Stimulated activated CD4-positive, alpha-beta T cell treated with anti-CD3 and anti-CD28 coated beads, TNF-alpha, amount 100 ng/mL, for 48 hours (primary cell): ENCODE measurements at regions not wholly inside any gene's neighbourhood (a gene's known extent, or its start where the extent isn't known, plus 50 kb on each side); places are given as distances from the start of the nearest gene placed in this dataset.

Experiments used
- DNase-seq, 3 donors: peaks; one replicate each; pipeline ENCODE4 v3.0.0-alpha.2; 2020; ENCODE audit warnings: low read depth in 3 of 3

DNA sequence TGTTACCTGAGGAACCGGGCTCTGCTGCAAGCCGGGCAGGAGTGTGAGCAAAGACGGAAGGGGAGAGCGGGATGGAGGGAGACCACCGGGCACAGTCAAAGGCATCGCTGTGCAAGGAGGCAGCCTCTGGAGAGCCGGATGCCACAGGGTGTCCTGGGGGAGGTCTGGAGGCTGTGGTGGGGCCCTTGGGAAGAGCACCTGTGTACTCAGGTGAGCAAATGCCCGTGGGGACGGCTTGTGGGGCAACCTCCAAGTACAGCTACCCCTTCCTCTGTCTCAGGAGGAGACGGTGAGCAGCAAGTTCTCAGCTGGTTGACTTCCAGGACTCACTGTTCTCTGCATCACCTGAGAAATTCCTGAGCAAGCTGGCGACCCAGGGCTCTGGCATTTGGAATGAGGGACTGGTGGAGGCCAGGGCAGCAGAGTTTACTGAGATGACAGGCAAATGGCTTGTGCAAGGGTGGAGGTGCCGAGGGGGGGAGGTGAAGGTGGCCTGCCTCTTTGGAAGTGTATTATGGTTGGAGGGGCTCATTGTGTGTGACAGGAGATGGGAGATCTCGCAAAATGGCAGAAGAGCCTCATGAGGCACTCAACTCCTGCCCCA lies 345.2 kb upstream of the SHH start:
- no peak for DNase-seq

DNA sequence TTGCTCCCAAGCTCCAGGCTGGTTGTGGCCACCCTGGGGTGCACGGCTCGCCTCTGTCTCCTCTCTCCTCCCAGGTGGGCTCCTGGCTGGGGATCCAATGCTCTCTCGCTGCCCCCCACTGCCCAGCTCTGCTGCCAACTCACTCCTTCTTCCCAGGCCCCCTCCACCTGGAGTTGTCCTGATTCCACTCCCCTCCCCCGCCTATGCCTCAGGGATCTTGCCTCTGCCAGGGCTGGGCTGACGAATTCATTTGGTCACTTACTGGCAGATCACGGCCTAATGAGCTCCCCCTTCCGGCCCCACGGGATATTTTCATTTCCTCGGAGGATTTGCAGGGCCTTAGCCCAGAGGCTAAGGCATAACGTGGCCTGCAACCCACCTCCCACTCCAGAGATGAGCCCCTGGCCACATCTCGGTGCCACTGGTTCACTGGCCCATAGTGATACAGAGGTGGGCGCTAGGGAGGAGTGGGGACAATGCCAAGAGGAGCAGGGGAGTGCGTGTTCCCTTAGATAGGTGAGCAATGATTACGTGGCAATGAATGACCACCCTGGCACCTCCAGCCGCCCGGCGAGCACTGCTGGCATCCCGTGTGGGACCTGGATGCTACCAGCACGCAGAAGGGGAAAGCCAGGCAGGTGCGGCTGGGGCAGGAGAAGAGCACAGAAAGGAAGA lies 344.6 kb upstream of the SHH start:
- DNase-seq: no peak

DNA sequence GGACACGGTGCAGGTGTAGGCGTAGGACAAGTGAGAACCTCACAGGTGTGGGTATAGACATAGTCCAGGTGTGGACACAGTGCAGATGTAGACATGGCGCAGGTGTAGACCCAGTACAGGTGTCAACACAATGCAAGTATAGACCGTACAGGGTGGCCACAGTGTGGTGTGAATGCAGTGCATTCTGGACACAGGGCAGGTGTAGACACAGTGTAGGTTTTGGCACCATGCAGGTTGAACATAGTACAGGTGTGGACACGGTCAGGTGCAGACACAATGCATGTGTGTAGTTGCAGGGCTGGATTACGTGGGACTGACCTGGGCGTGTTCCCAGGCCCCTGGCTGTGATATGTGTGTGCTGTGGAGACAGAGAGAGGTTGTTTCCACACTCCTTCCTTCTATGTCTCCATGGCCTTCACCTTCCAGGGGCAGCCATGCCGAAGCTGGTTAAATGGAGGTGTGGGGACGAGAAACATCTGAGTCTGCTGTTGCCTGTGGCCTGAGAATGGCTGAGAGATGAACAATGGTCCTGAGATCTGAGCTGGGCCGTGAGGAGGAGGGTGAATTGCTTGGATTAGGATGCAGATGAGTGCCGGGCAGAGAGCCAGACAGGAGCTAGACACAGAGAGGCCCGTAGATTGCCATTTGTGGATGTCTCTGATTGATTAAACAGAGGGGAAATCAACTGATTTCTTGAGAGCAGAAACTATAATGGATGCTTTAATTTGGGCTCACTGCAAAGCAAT lies 343.9 kb upstream of the SHH start:
- DNase-seq: no peak

DNA sequence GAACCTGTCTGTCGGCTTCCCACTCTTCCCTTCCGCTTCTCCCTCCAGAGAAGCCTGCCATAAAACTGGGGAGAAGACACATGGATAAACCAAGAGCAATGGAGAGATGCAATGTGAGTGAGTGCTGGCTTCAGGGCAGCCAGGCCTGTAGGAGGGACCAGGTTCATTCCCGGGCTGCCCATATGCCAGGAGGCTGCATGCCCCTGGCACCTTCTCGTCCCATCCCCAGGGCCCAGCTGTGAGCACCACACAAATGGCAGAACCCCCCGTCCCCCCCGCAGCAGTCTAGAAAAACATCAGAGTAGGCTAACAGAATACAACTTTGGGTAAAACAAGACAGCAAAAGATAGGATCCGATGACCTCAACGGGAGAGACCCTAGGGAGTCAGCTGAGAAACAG lies 341.3 kb upstream of the SHH start:
- DNase-seq: no peak

DNA sequence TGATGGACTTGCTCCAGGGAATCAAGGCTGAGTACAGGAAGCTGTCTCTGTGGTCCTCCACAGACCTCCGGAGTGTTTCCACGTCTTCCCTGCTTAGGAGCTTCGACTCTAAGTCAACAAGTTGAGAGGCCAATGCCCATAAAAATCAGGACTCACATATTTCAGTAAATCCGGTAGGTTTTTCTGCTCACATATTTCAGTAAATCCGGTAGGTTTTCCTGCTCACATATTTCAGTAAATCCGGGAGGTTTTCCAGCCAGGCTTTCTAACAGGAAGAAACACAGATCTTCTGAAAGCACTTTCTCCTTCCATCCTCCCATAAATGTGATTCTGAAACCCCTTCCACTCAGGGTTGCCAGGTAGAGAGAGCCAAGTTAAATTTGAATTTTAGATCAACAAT lies 340.1 kb upstream of the SHH start:
- no peak for DNase-seq

DNA sequence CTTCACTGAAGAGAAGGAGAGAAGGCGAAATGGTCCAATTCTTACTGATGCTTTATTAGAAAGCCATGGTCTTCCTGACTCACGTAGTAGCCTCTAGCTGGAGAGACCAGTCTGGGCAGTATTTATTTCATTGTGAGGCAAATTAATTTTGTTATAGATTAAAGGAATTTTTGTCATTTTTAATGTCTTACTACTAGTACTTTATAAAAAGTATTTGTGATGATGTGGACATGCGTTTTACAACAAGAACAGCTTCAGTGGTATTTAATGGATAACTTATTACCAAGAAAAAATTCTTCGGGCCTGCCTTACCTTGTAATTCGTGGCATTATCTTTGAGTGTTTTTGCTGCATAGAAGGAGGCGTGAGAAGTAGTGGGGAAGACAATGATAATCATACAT lies 339.4 kb upstream of the SHH start:
- no peak for DNase-seq

DNA sequence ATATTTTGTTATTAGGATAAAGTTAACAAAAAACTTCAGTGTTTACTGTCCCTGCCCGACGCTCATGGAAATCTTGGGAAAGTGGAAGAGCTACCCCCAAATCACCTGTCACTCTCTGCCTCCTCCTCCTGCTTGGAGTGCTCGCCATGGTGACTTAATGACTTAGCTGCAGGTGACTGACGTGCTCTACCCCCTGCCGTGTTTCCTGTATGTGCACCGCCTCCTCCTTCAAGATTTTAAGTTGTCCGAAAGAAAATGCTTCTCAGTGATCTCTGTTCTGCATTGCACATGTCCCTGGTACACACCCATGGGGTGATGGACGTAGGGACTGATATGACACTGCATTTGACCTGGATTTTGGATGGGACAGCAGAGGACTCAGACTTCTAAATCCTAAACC lies 338.8 kb upstream of the SHH start:
- no peak for DNase-seq

DNA sequence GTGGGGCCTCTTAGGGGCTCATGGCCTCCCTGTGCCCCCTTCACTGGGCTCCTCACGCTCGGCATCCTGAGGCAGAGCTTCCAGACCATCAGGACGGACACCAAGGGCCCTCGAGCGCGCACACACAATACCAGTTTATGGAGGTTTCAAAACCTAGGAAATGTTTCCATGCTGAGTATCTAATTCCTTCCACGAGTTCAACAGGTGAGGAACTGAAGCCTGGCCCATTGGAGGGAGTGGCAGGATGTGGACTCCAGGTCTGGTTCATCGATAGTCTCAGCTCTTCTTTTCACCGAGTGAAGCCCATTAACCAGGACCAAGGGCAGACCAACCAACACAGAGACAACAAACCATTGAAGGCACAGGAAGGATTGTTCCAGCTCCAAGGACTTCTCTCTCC lies 336.7 kb upstream of the SHH start:
- DNase-seq: no peak

DNA sequence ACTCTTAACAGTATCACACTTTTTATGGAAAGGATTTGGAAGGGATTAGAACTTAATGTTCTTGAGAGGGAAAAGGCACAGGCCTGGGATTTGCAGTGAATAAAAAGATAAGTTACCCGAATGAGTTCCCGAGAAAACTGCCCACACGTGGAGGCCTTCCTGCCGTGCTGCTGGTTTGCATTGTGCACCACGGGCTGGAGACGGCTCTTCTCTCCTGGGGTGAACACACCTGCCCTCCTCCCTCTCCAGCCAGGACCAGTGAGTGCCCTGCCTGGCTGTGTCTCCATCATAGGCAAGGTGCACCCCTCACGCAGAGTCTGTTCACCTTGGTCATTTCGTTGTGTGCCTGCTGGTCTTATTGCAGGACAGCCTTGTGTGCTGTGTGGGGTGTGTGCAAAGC lies 336.3 kb upstream of the SHH start:
- no peak for DNase-seq

DNA sequence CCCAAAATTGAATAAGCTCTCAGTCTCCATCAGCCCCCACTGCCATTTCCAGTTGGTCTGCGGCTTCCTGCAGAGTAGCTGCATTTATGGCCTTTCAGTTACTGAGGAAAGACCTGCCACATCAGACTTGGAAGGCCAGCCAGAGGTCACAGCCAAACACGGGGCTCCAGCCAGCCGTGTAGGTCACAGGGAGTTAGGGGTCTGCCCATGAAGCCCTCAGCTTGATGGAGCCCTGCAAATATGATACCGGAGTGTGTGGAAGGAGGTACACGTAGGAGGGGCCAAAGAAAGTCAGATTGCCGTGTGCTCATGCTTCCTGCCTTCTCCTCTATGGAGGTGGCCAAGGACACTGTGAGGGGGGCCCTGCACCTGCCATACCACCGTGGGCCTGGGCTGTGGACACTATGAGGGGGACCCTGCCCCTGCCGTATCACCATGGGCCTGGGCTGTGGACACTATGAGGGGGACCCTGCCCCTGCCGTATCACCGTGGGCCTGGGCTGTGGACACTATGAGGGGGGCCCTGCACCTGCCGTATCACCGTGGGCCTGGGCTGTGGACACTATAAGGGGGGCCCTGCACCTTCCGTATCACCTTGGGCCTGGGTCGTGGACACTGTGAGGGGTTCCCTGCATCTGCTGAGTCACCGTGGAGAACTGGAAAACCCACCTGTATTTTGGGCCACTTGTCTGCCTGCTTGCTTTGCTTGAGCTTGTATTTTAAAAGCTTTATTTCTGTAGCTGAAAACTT lies 335.7 kb upstream of the SHH start:
- no peak for DNase-seq

DNA sequence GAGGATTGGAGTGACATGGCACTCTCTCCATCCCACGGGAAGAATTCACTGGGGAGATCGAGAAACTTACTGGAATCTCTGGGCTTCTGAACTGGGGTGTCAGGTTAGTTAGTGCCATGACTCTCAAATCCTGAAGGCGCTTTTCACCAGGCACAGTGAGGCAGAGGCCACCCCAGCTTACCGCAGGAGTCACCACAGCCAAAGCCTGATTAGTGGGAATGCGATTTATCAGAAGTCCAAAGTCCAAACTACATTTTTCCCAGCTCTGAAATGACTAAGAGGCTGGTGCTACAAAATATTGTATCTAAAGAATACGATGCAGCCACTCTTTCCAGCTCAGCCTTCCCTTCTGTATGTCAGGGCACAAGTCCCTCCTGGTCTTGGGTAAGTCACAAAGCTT lies 334.8 kb upstream of the SHH start:
- no peak for DNase-seq

DNA sequence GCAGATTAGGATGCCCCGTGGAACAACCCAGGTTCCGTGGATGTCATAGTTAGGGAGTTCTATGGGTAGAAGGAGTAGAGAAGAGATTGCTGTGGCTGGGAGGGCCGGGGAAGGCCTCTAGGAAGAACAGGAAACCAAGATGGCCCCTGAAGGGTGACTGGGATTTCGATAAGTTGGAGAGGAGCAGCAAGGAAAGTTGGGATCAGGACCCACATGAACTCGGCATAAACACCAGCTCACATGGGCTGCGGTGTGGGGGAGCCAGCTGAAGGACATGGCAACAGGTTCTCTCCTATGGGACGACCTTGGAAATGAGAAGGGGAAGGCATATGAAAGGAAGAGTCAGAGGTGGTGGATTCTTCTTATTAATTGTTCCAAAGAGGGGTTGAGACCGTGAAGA lies 333.7 kb upstream of the SHH start:
- DNase-seq: no peak

DNA sequence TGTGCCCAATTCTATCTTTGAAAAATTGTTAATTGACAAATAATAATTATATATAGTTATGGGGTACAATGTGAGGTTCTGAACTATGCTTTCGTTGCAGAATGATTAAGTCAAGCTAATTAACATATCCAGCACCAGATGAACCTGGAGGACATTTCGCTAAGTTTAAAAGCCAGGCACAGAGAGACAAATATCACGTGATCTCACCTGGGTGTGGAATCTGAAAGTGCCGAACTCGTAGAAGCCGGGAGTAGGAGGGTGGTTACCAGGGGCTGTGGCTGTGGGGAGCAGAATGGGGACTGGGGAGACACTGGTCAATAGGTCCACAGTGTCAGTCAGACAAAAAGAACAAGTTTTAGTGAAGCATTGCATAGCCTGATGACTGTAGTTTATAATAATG lies 332.9 kb upstream of the SHH start:
- DNase-seq: no peak

DNA sequence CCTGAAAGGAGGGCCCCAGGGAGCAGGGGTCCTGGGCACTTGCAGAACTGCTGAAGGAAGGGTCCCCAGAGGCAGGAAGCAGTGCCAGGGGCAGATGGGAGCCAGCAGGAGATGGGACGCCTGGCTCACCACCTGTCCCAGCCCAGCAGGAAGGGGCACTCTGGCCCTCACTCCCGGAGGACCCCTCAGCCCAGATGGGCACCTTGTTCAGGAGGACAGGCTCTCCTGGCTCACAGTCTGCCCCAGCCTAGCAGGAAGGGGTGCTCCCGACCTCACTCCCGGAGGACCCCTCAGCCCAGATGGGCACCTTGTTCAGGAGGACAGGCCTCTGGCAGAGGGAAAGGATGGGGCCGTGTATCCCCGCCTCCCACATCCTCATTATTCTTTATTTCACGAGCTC lies 331.4 kb upstream of the SHH start:
- DNase-seq: no peak

DNA sequence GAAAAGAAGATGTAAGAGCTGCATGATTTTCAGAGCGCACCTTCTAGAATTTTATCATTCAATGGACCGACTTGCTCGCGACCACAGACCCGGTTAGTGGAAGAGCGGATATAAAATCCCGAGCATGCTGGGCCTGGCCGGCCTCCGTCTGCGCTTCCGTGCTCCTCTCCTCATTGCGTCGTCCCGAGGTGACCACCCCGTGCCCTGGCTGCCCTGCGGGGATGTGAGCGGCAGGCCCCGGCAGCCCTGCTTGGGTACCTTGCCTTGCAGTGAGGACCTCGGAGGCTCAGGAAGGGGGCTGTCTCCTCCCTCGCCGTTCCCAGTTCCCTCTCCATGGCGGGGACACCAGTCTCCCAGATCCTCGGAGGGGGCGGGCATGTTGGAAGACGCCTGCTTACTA lies 330.9 kb upstream of the SHH start:
- no peak for DNase-seq

DNA sequence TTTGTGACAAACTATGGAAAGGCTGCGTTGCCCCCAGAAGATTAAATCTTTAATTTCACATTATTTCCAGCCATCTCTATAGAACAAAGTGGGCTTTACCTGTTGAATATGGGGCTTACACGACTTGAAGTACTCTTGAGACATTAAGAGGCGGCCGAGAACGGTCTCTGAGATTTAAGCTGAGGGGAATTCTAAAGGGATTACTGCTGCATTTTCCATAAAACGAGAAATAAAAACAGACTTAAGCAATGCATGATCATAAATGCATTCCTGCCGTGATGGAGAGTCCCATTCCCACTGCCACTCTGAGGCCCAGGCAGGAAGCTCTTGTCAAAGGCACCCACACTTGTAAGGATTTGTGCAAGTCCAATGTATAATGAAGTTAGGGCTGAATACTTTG lies 329.7 kb upstream of the SHH start:
- no peak for DNase-seq

DNA sequence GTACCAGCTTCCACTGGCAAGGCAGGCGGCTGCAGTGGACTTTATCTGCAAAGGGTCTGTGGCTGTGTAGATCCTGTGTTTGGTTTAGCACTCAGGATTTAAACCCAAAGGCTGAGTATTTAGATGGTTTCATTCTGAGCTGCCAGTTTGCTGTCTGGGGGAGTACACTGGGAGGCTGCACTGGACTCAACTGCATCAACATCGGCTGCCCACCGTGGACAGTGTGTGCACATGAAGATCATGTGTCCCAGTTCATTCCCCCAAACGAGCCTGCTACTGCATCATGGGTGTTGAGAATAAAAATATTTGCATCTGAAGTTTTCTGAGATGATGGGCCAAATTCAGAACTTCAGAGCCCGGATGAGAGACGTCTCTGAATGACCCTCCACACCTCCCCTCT lies 328.6 kb upstream of the SHH start:
- no peak for DNase-seq

DNA sequence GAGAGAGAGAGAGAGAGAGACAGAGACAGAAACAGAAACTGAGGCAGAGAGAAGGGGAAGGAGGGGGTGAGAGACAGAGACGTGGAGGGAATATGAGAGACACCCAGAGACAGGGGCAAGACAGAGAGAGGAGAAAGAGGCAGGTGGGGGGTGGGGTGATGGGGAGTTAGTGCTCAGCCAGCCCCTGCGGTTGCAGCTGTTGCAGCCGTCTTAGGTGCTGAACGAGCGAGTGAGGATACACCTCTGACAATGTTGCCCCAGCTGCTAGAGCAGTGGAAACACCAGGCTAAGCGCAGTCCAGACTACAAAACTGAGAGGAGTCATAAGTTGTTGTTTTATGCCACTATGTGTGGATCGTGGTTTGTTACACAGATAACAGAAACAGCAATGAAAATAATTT lies 328.2 kb upstream of the SHH start:
- DNase-seq: no peak

DNA sequence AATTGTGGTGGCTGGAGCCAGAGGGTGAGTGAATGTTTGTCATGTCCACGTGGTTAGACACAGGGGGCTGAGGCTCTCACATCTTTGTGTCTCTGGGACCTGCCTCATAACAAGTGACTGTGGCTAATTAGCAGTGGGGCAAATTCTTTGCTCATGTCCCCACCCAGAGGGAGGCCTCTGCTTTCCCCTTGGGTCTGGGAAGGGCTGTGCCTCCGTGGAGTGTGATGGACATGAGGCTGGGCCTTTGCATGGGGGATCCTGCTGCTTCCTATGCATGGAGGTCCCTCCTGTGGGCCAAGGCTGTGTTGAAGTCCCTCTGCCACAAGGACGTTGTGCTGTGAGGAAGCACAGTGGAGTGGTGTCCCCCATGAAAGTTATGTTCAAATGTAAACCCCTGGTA lies 327.4 kb upstream of the SHH start:
- DNase-seq: no peak

DNA sequence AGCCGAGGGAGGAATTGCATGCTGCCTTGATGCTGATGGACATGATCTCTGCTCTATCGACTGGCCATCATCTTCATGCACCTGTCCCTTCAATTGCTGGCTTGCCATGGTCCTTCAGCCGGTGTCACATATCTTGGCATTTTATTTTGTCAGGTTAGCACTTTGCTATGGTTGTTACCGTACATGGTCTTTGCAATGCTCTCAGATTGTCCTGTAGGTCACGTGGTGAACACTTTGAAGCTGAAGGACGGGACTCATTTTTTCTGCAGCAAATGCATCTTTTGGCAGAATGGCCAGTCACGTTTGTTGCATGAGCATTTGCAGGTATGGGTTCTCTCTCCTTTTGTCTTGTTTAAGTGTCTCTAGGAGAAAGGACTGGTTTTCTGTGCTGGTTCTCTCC lies 326.8 kb upstream of the SHH start:
- no peak for DNase-seq

DNA sequence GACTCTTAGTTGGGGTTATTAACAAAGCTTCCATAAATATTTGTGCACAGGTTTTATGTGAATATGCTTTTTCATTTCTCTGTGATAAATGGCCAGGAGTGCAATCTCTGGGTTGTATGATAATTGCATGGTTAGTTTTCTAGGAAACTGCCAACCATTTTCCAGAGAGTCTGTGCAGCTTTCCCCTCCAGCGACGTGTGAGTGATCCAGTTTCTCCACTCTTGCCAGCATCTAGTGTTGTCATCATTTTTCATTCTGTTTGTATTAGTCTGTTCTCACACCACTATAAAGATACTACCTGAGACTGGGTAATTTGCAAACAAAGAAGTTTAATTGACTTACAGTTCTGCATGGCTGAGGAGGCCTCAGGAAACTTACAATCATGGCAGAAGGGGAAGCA lies 319.6 kb upstream of the SHH start:
- DNase-seq: no peak

DNA sequence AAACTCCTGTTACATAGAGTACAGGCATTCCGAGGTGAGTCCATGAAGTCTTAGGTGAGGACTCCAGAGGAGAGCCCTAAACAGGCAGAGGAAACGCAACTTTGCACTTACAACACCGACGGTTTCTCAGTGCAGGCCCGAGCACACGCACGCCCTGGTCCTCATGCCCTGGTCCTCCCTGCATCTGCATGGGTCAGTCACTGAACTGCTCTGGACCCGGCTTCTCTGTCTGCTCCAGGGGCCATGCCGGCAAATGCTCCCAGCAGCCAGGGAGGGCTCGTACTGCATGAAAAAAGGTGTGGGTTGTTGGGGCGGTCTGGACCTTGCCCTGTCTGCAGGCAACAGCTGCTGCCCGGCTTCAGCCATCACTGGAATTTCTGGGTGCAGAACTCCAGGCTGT lies 317.3 kb upstream of the SHH start:
- no peak for DNase-seq

DNA sequence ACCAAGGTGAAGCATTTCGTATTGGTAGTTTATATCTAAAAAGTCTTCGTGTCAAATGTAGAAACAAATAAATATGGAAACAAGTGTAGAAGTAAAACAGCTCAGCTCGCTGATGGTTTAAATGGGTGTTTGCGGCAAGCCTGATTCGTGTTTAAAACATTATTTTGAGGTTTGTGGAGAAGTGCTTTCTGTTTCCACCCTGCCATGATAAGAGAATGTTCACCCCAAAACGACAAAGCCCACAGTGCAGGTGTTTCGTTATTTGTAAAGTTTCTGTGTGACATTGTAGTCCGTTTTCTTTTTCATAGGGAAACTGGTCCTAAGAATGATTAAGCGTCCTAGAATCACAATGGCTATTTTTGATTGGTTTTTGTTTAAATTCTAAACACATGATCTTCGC lies 316.2 kb upstream of the SHH start:
- DNase-seq: no peak
